Panc1 (cell line): ENCODE measurements at regions not wholly inside any gene's neighbourhood (a gene's known extent, or its start where the extent isn't known, plus 50 kb on each side); places are given as distances from the start of the nearest gene placed in this dataset.

Experiments
- ATAC-seq: fragments of 200-7000 bp; cut with Tn5 transposase; 2 replicates; pipeline ENCODE4 v1.9.1; 2020; ENCODE audit warnings: mild to moderate bottlenecking, moderate library complexity
- BruUV-seq: library from RNA; stranded (reverse); fragments of 400-500 nt; replicated peaks from 2 replicates; lab custom pipeline; 2021; lab: Mats Ljungman, UMichigan
- CTCF ChIA-PET: fragments of 300-600 bp; sonication (Branson Sonifier 250); formaldehyde crosslinking; loops from one replicate; lab custom pipeline; 2022; ENCODE audit warnings: antibody characterized with exemption; lab: Charles Lee
- POLR2A ChIA-PET: fragments of 300-600 bp; sonication (Branson Sonifier 250); formaldehyde crosslinking; loops from one replicate; lab custom pipeline; 2022; ENCODE audit warnings: antibody characterized with exemption; lab: Charles Lee
- DNase-seq: peaks from one replicate; pipeline ENCODE4 v3.0.0-alpha.2; 2010; ENCODE audit warnings: low read depth, low spot score
- H3K27ac ChIP-seq: 2 replicates; pipeline ENCODE4 v1.5.1; 2011; ENCODE audit warnings: mild to moderate bottlenecking, low read length, inconsistent platforms
- H3K27me3 ChIP-seq: fragments of 200-500 bp; sonication (Bioruptor generic); 2 replicates; pipeline ENCODE4 v1.6.0; 2014; ENCODE audit warnings: low read length, inconsistent platforms; ENCODE audit not compliant: control insufficient read depth, insufficient read depth
- H3K36me3 ChIP-seq: fragments of 200-500 bp; sonication (Bioruptor generic); 2 replicates; pipeline ENCODE4 v1.5.1; 2014; ENCODE audit warnings: inconsistent platforms, mild to moderate bottlenecking, low read length, moderate library complexity; ENCODE audit not compliant: control insufficient read depth, insufficient read depth
- H3K4me1 ChIP-seq: 2 replicates; pipeline ENCODE4 v1.5.1; 2011; ENCODE audit warnings: inconsistent platforms, mild to moderate bottlenecking, low read length, moderate library complexity; ENCODE audit not compliant: control insufficient read depth, insufficient read depth
- H3K4me3 ChIP-seq, 2 experiments: 2 replicates each; pipeline ENCODE4 v1.5.1; 2011 to 2012; ENCODE audit warnings: low read depth in 2 of 2, low read length in 2 of 2, mild to moderate bottlenecking in 2 of 2, inconsistent platforms in 1 of 2, moderate library complexity in 1 of 2
- H3K9me3 ChIP-seq: fragments of 200-500 bp; sonication (Bioruptor generic); 2 replicates; pipeline ENCODE4 v1.5.1; 2014; ENCODE audit warnings: low read depth, mild to moderate bottlenecking, inconsistent platforms, low read length, moderate library complexity; ENCODE audit not compliant: control insufficient read depth, insufficient read depth
- POLR2AphosphoS5 ChIP-seq: IDR thresholded peaks from 2 replicates; pipeline ENCODE4 v1.6.1; 2012; ENCODE audit warnings: mild to moderate bottlenecking, low read depth, low read length, moderate library complexity
- SIN3A ChIP-seq: IDR thresholded peaks from 2 replicates; pipeline ENCODE4 v1.6.1; 2012; ENCODE audit warnings: low read depth, mild to moderate bottlenecking, low read length, moderate library complexity, borderline replicate concordance; ENCODE audit not compliant: insufficient read depth
- TCF7L2 ChIP-seq: IDR thresholded peaks from 2 replicates; pipeline ENCODE4 v1.6.1; 2011; ENCODE audit warnings: mild to moderate bottlenecking, low read depth, low read length, inconsistent platforms
- in situ Hi-C: cut with HindIII; loops from 2 replicates; pipeline ENCODE4 v1.10.0; 2016; ENCODE audit warnings: low sequenced_read_pairs, low pct_unique_long_range_greater_than_20kb
- intact Hi-C: fragments of 100-400 bp; cut with micrococcal nuclease; formaldehyde crosslinking; loops from one replicate; pipeline ENCODE4 v1.10.0; 2022; ENCODE audit not compliant: unreplicated experiment
- TF ChIP-seq, protein P1 (sequence below), 2 experiments: IDR thresholded peaks; 2 replicates each; pipeline ENCODE4 v1.6.1; 2011 to 2012; ENCODE audit warnings: low read depth in 2 of 2, control low read depth in 1 of 2, low read length in 1 of 2, mild to moderate bottlenecking in 1 of 2, moderate library complexity in 1 of 2; ENCODE audit not compliant: insufficient read depth in 1 of 2
- TF ChIP-seq, protein P2 (sequence below): fragments of 450-650 bp; IDR thresholded peaks from 2 replicates; pipeline ENCODE4 v1.5.1; 2017; ENCODE audit warnings: mild to moderate bottlenecking

DNA sequence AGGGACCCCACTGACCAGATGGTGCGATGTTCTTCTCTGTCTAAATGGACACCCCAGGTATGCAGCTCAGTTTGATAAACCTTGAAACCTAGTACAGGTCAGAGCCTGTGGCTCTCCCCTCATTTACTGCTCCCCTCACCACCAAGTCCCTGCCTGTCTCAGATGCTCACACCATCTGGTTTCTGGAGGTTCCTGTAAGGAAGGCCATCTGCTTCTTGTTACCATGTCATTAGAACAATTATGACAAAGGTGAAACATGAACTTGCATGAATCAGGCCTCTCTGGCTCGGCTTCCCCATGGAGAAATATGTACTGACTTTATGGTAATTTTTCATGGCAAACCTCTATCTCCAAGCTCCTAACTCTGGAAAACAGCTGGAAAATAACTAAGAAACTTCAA, 965.7 kb downstream of the UQCRFS1 start:
- Histone ChIP-seq H3K4me1 (no peaks in the 10 kb centered on the region), H3K36me3 (no peaks in the 10 kb centered on the region), H3K9me3 (no peaks in the 10 kb centered on the region), H3K27ac (no peak overlapping the region), H3K4me3 (no peak overlapping the region), H3K27me3 (no peaks in the 10 kb centered on the region)
- POLR2A ChIA-PET: no interaction called here
- intact Hi-C loops (loop anchor here (10.0 kb wide), 1 partner anchor 468 kb away; no protein-coding TSS in a partner anchor), in situ Hi-C loops (no loop called here)
- ATAC-seq: no peak
- CTCF ChIA-PET: no interaction called here
- no peak for DNase-seq
- no TSS peak for BruUV-seq
- TF ChIP-seq TCF7L2 (no peak), POLR2AphosphoS5 (no peak)
- TF ChIP-seq, protein P1, sequence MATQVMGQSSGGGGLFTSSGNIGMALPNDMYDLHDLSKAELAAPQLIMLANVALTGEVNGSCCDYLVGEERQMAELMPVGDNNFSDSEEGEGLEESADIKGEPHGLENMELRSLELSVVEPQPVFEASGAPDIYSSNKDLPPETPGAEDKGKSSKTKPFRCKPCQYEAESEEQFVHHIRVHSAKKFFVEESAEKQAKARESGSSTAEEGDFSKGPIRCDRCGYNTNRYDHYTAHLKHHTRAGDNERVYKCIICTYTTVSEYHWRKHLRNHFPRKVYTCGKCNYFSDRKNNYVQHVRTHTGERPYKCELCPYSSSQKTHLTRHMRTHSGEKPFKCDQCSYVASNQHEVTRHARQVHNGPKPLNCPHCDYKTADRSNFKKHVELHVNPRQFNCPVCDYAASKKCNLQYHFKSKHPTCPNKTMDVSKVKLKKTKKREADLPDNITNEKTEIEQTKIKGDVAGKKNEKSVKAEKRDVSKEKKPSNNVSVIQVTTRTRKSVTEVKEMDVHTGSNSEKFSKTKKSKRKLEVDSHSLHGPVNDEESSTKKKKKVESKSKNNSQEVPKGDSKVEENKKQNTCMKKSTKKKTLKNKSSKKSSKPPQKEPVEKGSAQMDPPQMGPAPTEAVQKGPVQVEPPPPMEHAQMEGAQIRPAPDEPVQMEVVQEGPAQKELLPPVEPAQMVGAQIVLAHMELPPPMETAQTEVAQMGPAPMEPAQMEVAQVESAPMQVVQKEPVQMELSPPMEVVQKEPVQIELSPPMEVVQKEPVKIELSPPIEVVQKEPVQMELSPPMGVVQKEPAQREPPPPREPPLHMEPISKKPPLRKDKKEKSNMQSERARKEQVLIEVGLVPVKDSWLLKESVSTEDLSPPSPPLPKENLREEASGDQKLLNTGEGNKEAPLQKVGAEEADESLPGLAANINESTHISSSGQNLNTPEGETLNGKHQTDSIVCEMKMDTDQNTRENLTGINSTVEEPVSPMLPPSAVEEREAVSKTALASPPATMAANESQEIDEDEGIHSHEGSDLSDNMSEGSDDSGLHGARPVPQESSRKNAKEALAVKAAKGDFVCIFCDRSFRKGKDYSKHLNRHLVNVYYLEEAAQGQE (IDR thresholded peaks at IDR 0.05; ENCODE audit: insufficient read depth in 1 of 2, low read depth in 2 of 2, low read length in 1 of 2): no peak

DNA sequence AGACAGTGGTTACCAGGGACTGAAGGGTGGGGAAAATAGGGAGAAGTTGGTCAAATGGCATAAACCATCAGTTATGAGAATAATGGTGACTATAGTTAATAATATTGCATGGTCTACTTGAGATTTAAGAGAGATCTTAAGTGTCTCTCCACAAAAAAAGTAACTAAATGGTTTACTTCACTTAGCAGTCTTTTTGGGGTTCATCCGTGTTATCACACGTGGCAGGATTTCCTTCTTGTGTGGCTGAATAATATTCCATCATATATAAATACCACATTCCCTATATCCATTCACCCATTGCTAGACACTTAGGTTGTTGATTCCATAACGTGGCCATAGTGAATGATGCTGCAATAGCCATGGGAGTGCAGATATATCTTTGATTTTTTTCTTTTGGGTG, 967.0 kb downstream of the UQCRFS1 start:
- CTCF ChIA-PET: no interaction called here

More for the DNA sequence above, 967.0 kb downstream of the UQCRFS1 start:
- intact Hi-C loops: loop anchor here (10.0 kb wide), 1 partner anchor 469 kb away; no protein-coding TSS in a partner anchor
- POLR2A ChIA-PET: no interaction called here
- BruUV-seq: no TSS peak
- Histone ChIP-seq H3K4me3 (no peak overlapping the region), H3K4me1 (no peaks in the 10 kb centered on the region), H3K36me3 (no peaks in the 10 kb centered on the region), H3K9me3 (no peaks in the 10 kb centered on the region), H3K27me3 (no peaks in the 10 kb centered on the region), H3K27ac (no peak overlapping the region)
- in situ Hi-C loops: no loop called here
- DNase-seq (no peak), ATAC-seq (no peak)
- TF ChIP-seq TCF7L2 (no peak), SIN3A (no peak), POLR2AphosphoS5 (no peak)
- TF ChIP-seq, protein P2, sequence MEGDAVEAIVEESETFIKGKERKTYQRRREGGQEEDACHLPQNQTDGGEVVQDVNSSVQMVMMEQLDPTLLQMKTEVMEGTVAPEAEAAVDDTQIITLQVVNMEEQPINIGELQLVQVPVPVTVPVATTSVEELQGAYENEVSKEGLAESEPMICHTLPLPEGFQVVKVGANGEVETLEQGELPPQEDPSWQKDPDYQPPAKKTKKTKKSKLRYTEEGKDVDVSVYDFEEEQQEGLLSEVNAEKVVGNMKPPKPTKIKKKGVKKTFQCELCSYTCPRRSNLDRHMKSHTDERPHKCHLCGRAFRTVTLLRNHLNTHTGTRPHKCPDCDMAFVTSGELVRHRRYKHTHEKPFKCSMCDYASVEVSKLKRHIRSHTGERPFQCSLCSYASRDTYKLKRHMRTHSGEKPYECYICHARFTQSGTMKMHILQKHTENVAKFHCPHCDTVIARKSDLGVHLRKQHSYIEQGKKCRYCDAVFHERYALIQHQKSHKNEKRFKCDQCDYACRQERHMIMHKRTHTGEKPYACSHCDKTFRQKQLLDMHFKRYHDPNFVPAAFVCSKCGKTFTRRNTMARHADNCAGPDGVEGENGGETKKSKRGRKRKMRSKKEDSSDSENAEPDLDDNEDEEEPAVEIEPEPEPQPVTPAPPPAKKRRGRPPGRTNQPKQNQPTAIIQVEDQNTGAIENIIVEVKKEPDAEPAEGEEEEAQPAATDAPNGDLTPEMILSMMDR: no peak
- TF ChIP-seq, protein P1 (IDR thresholded peaks at IDR 0.05; ENCODE audit: insufficient read depth in 1 of 2, low read depth in 2 of 2, low read length in 1 of 2): no peak
